ENCODE measurements at regions not wholly inside any gene's neighbourhood (a gene's known extent, or its start where the extent isn't known, plus 50 kb on each side); places are given as distances from the start of the nearest gene placed in this dataset.
A peak's percentile ranks its signal among the peaks of the same experiment; 100 is the strongest.

- no peak for DNase-seq
- no peak for TF ChIP-seq EZH2 (IDR thresholded peaks at IDR 0.05; ENCODE audit: low read depth)
- TF ChIP-seq, protein P1, sequence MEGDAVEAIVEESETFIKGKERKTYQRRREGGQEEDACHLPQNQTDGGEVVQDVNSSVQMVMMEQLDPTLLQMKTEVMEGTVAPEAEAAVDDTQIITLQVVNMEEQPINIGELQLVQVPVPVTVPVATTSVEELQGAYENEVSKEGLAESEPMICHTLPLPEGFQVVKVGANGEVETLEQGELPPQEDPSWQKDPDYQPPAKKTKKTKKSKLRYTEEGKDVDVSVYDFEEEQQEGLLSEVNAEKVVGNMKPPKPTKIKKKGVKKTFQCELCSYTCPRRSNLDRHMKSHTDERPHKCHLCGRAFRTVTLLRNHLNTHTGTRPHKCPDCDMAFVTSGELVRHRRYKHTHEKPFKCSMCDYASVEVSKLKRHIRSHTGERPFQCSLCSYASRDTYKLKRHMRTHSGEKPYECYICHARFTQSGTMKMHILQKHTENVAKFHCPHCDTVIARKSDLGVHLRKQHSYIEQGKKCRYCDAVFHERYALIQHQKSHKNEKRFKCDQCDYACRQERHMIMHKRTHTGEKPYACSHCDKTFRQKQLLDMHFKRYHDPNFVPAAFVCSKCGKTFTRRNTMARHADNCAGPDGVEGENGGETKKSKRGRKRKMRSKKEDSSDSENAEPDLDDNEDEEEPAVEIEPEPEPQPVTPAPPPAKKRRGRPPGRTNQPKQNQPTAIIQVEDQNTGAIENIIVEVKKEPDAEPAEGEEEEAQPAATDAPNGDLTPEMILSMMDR (conservative IDR thresholded peaks at IDR 0.05): no peak
- H3K79me2 ChIP-seq (ENCODE audit: low read depth): no peaks in the 10 kb centered on the region
- peaks cover 9% of the 10 kb centered on the region; the same call in 1 of the 2 replicates for H4K20me1 ChIP-seq (ENCODE audit: insufficient read depth)
- POLR2A ChIA-PET (ENCODE audit: unreplicated experiment): no interaction called here
- peaks cover 17% of the 10 kb centered on the region for H3K4me1 ChIP-seq (replicated peaks; ENCODE audit: insufficient read depth)
- H3K9me3 ChIP-seq (ENCODE audit: insufficient read depth, low read depth): no peaks in the 10 kb centered on the region
- no peak overlapping the region for H3K4me3 ChIP-seq
- intact Hi-C loops (cut with micrococcal nuclease; ENCODE audit: unreplicated experiment): no loop called here
- CTCF ChIA-PET: no interaction called here
- no peak overlapping the region for H2AFZ ChIP-seq
- H3K27me3 ChIP-seq (ENCODE audit: insufficient read depth, low read depth): no peaks in the 10 kb centered on the region
- no peaks in the 10 kb centered on the region; the same call in 1 of the 2 replicates for H3K36me3 ChIP-seq (ENCODE audit: low read depth)
- no peak overlapping the region for H3K4me2 ChIP-seq
- no TSS peak for BruUV-seq (replicated peaks)
- H3F3A ChIP-seq (ENCODE audit: insufficient read depth, low read depth): no peaks in the 10 kb centered on the region
- H3K9me2 ChIP-seq (ENCODE audit: insufficient read depth): no peaks in the 10 kb centered on the region
- H3K27ac ChIP-seq: peak overlapping the region; percentile 39
Observed at GRCh38 chr18:46422552-46423055, 234.4 kb downstream of the LOXHD1 start.

GRCh38 chr18:46423226-46423805 lies 233.7 kb downstream of the LOXHD1 start:
- TF ChIP-seq EZH2 (IDR thresholded peaks at IDR 0.05; ENCODE audit: low read depth): no peak
- TF ChIP-seq, protein P1 (conservative IDR thresholded peaks at IDR 0.05): no peak
- Histone ChIP-seq H3K27me3 (ENCODE audit: insufficient read depth, low read depth) (no peaks in the 10 kb centered on the region), H3K4me3 (no peak overlapping the region), H3K4me1 (replicated peaks; ENCODE audit: insufficient read depth) (peaks cover 17% of the 10 kb centered on the region), H3F3A (ENCODE audit: insufficient read depth, low read depth) (no peaks in the 10 kb centered on the region), H3K9me3 (ENCODE audit: insufficient read depth, low read depth) (no peaks in the 10 kb centered on the region), H3K4me2 (no peak overlapping the region), H2AFZ (no peak overlapping the region), H3K9me2 (ENCODE audit: insufficient read depth) (no peaks in the 10 kb centered on the region), H3K27ac (no peak overlapping the region), H3K36me3 (ENCODE audit: low read depth) (no peaks in the 10 kb centered on the region; the same call in 1 of the 2 replicates), H3K79me2 (ENCODE audit: low read depth) (no peaks in the 10 kb centered on the region), H4K20me1 (ENCODE audit: insufficient read depth) (peaks cover 9% of the 10 kb centered on the region; the same call in 1 of the 2 replicates)
- POLR2A ChIA-PET (ENCODE audit: unreplicated experiment): no interaction called here
- intact Hi-C loops (cut with micrococcal nuclease; ENCODE audit: unreplicated experiment): no loop called here
- DNase-seq: no peak
- CTCF ChIA-PET: no interaction called here
- no TSS peak for BruUV-seq (replicated peaks)

DNA sequence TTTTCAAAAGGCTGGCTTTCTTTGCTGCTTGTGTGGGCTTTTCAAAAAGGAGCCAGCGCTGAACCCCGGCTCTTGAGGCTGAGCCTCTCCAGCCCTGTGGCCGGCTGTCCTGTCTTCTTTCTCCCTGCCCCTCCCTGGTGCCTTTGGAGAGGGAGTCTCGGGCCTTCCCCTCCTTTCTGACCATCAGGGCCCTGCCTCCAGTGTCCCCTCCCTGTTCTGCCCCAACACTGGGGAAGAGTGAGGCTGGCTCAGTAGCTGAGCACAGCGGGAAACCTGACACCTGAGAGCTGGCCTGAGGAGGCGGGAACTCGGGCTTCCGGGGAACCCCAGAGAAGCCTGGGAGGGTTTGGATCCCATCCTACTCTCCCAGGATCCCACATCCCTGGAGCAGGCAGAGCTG lies 232.1 kb downstream of the LOXHD1 start:
- Histone ChIP-seq H3K79me2 (ENCODE audit: low read depth) (no peaks in the 10 kb centered on the region), H3K36me3 (ENCODE audit: low read depth) (no peaks in the 10 kb centered on the region; the same call in 1 of the 2 replicates), H4K20me1 (ENCODE audit: insufficient read depth) (peaks cover 17% of the 10 kb centered on the region; the same call in 1 of the 2 replicates), H3K27me3 (ENCODE audit: insufficient read depth, low read depth) (no peaks in the 10 kb centered on the region), H3K4me3 (no peak overlapping the region), H3F3A (ENCODE audit: insufficient read depth, low read depth) (peaks cover 6% of the 10 kb centered on the region), H3K9me2 (ENCODE audit: insufficient read depth) (no peaks in the 10 kb centered on the region), H3K4me1 (replicated peaks; ENCODE audit: insufficient read depth) (peaks cover 17% of the 10 kb centered on the region), H3K4me2 (no peak overlapping the region), H2AFZ (no peak overlapping the region), H3K9me3 (ENCODE audit: insufficient read depth, low read depth) (no peaks in the 10 kb centered on the region), H3K27ac (no peak overlapping the region)
- BruUV-seq (replicated peaks): no TSS peak
- ChIA-PET CTCF (no interaction called here), POLR2A (ENCODE audit: unreplicated experiment) (no interaction called here)
- intact Hi-C loops (cut with micrococcal nuclease; ENCODE audit: unreplicated experiment): no loop called here
- peak in 1 of 2 experiments; percentile 11 for DNase-seq
- TF ChIP-seq EZH2 (IDR thresholded peaks at IDR 0.05; ENCODE audit: low read depth): no peak
- TF ChIP-seq, protein P1 (conservative IDR thresholded peaks at IDR 0.05): no peak
